ENCODE measurements at regions not wholly inside any gene's neighbourhood (a gene's known extent, or its start where the extent isn't known, plus 50 kb on each side); places are given as distances from the start of the nearest gene placed in this dataset.

- Histone ChIP-seq H4K5ac (ENCODE audit: insufficient read length, low read depth, low read length) (no peak overlapping the region), H3K4me2 (ENCODE audit: insufficient read depth, insufficient read length, low read length) (no peak overlapping the region), H2BK20ac (ENCODE audit: low read depth, low read length, poor library complexity, severe bottlenecking) (no peak overlapping the region), H3K23ac (ENCODE audit: insufficient read length, low read depth, low read length) (no peak overlapping the region), H4K20me1 (ENCODE audit: control insufficient read depth, insufficient read depth, insufficient read length) (no peaks in the 10 kb centered on the region), H3K27me3 (ENCODE audit: insufficient read depth, low read length) (no peaks in the 10 kb centered on the region; the same call in 1 of the 2 replicates), H4K8ac (replicated peaks; ENCODE audit: insufficient read length, low read depth, low read length) (no peak overlapping the region), H4K91ac (ENCODE audit: insufficient read length, low read depth, low read length) (no peak overlapping the region), H3K79me1 (ENCODE audit: insufficient read depth, low read depth, low read length, poor library complexity, severe bottlenecking) (no peaks in the 10 kb centered on the region), H3K9ac (ENCODE audit: extremely low read depth, insufficient read length, low read length) (no peak overlapping the region), H2BK120ac (ENCODE audit: low read depth, low read length, poor library complexity, severe bottlenecking) (no peak overlapping the region), H3K27ac (ENCODE audit: insufficient read length, low read depth, low read length) (no peak overlapping the region), H3K14ac (ENCODE audit: insufficient read depth, low read length) (no peak overlapping the region), H3T11ph (ENCODE audit: low read length) (no peak overlapping the region), H3K4me1 (ENCODE audit: insufficient read depth, low read length) (no peaks in the 10 kb centered on the region), H3K79me2 (ENCODE audit: insufficient read depth, low read length) (no peaks in the 10 kb centered on the region), H3K18ac (ENCODE audit: insufficient read length, low read depth, low read length) (no peak overlapping the region), H2BK5ac (ENCODE audit: insufficient read length, low read length) (no peak overlapping the region), H3K56ac (ENCODE audit: insufficient read length, low read depth, low read length) (no peak overlapping the region), H2BK15ac (ENCODE audit: low read depth, low read length) (no peak overlapping the region), H2AFZ (ENCODE audit: low read length) (no peak overlapping the region), H3K4ac (ENCODE audit: low read depth, low read length) (no peak overlapping the region), H3K23me2 (ENCODE audit: insufficient read length, low read depth, low read length, poor library complexity, severe bottlenecking) (no peaks in the 10 kb centered on the region), H3K9me3 (ENCODE audit: control insufficient read depth, low read depth, low read length) (no peaks in the 10 kb centered on the region), H2BK12ac (ENCODE audit: insufficient read length, low read depth, low read length) (no peak overlapping the region), H2AK5ac (ENCODE audit: insufficient read length, low read length) (no peak overlapping the region)
- Mint-ChIP-seq H3K4me3 (no peak overlapping the region), H3K4me1 (peaks cover 3% of the 10 kb centered on the region in 2 experiments), H3K27me3 (ENCODE audit: low read depth) (no peaks in the 10 kb centered on the region; the same call in none of the 2 replicates), H3K9me3 (no peaks in the 10 kb centered on the region), H3K27ac (no peak overlapping the region), H3K36me3 (ENCODE audit: insufficient read depth in 1 of 3, low read depth in 3 of 3) (no peaks in the 10 kb centered on the region; a peak in 1 of 7 replicates)
- WGBS (ENCODE audit: extremely low coverage, insufficient read length, low lambda C conversion rate): no CpG with 5 or more reads among the region's 4 CpGs
- no peak for TF ChIP-seq CTCF (conservative IDR thresholded peaks at IDR 0.05)
- DNase-seq: no peak
These were observed 138.4 kb downstream of the FAM43A start for GRCh38 chr3:194824100-194824499.
